NCI-H2171 (cell line): ENCODE measurements at regions not wholly inside any gene's neighbourhood (a gene's known extent, or its start where the extent isn't known, plus 50 kb on each side); places are given as distances from the start of the nearest gene placed in this dataset.
"Not testable (repeated sequence)": the region's sequence is repeated elsewhere in the genome, so short reads cannot be mapped to it uniquely, and the experiment has no call there.

Source experiments
- DNase-seq: peaks from one replicate; lab custom pipeline; 2025; lab: John Stamatoyannopoulos, UW

DNA sequence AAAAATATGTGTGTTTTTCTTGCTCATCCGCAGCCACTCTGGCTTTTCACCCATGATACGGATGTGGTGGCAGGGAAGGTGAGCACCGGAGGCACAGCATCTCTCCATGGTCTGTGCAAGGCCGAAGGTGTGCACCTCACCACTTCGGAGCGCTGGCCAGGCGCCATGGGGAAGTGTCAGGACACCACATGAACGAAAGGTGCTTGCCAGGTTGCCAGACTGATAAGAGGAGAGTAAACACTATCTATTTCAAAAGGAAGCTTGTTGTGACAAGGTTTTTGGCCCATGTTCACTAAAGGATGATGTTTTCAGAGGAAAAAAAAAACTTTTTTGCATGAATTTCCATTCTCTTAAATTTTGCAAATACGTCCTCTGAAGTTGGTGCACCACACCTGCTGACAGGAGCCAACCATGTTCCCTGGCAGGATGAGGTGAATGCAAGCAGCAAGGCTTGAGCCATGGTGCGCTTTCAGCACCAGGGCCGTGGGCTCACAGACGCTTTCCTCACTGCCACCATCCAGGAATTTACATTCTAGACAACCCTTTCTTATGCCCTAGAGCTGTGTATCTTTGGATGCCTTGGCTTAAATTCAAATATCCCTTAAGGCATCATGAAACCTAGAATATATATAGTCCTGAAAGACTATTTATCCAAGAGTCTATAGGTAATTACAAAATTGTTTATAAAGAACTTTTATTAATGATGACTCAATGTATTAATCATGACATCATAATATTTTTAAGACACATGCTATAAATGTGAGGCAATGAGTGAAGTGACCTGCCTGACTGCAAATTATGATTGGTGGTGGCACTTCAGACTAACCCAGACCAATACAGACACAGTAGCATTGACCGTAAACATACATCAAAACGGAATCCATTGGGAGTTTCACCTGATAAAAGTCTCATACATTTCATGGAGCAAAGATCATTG, 234.5 kb downstream of the TFAP2A start:
- no peak for DNase-seq

DNA sequence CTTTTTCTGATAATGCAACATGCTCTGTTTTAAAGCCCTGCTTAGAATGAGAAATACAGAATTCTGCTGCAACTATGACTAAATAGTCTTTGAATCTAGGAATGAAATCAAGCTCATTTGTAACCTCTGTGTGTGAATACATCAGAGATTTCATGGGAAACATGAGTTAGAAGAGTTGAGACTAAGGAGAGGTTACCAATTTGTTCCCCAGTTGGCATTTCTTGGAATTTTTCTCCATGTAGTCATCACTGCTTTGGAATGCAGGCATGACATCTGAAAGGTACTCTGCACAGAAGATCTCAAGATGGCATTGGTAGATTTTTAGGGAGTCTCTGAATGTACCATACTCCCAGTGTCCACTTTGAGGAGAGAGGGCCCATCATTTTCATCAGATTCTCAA, 237.2 kb downstream of the TFAP2A start:
- no peak for DNase-seq

GRCh38 chr6:10175362-10175761, 239.5 kb downstream of the TFAP2A start:
- no peak for DNase-seq

DNA sequence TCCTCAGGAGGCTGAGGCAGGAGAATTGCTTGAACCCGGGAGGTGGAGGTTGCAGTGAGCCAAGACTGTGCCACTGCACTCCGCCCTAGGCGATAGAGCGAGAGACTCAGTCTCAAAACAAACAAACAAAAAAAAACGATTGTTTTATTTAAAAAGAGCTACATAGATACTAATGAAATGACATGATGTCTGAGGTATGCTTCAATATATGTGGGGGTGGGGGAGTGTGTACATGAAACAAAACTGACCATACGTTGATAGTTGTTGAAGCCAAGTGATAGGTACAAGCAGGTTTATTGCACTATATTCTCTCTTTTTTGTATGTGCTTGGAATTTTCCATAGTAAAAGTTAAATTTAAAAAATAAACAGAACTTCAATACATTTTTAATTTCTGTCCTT, 240.1 kb downstream of the TFAP2A start:
- no peak for DNase-seq

DNA sequence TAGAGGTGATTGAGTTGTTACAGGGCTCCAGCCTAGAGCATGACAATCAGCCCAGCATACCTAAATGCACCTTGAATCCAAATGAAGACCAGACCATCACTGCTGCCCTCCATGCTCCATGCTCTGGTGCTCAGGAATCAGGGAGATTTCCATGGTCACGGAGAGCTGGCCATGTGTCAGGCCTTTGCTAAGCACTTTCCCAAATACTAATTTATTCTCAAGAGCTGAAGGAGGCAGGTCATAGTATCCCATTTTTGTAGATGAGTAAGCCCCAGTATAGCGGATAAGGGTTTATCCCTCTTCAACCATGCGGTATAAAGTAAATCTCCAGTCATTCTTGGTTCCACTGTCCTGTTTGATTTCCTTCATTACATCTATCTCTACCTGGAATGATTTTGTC, 240.8 kb downstream of the TFAP2A start:
- DNase-seq, result no peak

- DNase-seq, result not testable (repeated sequence)
These were observed 243.2 kb downstream of the TFAP2A start for GRCh38 chr6:10171706-10172105.

- DNase-seq, result no peak
These were observed 244.1 kb downstream of the TFAP2A start for GRCh38 chr6:10170816-10171215.

- no peak for DNase-seq
These were observed 248.8 kb downstream of the TFAP2A start for GRCh38 chr6:10166031-10166430.

DNA sequence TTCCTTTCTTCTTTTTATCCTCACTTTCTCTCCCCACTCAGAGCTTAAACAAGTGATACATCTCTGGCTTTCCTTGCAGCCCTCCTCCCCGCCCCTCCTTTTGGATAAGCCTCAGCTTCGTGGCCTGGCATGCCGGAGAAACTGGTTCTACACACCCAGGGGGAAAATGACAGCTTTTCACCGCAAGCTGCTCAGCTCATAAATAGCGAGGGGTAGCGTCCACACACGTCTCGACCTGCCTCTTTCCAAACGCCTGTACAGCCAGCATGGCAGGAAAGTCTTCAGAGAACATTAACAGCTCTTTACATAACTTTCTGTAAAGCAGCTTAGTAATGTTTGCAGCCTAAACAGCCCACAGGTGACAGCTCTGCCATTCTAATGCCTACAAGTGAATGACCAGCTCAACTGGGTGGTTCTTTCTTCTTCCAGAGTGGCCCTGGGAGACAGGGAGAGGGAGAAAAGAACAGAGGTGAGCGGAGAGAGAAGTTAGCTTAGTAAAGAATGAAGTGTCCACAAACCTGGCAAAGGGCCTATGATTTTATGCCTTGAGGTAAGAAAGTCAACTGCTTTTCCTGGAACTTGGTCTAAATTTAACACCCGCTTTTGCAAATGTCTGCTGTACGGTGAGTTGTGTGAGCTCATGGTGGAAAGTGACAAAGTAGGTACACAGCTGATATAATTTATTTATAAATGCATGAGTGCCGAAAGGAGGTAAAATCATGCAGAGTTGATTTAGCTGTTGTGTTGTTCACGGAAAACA, 251.5 kb downstream of the TFAP2A start:
- no peak for DNase-seq

DNA sequence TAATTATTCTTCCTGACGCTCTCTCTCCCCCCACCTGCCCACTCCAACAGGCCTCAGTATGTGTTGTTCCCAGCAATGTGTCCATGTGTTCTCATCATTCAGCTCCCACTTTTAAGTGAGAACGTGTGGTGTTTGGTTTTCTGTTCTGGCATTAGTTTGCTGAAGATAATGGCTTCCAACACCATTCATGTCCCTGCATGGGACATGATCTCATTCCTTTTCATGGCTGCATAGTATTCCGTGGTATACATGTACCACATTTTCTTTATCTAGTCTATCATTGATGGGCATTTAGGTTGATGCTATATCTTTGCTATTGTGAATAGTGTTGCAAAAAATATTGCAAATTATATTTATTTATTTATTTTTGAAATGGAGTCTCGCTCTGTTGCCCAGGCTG, 258.0 kb downstream of the TFAP2A start:
- DNase-seq, result no peak

DNA sequence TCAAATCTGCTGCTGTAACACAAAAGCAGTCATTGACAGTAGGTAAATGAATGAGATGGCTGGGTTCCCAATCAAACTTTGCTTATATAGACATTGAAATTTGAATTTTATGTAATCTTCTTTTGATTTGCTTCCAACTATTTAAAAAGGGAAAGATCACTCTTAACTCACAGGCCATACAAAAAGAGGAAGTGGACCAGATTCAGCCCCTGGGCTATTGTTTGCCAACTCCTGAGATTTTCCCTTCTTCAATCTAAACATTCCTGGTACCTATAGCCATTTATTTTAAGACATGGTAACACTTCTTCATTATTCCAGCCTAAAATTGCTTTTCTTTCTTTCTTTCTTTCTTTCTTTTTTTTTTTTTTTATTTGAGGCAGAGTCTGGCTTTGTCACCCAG, 260.6 kb downstream of the TFAP2A start:
- DNase-seq, result no peak

GRCh38 chr6:10151144-10151915, 263.5 kb downstream of the TFAP2A start:
- no peak for DNase-seq

DNA sequence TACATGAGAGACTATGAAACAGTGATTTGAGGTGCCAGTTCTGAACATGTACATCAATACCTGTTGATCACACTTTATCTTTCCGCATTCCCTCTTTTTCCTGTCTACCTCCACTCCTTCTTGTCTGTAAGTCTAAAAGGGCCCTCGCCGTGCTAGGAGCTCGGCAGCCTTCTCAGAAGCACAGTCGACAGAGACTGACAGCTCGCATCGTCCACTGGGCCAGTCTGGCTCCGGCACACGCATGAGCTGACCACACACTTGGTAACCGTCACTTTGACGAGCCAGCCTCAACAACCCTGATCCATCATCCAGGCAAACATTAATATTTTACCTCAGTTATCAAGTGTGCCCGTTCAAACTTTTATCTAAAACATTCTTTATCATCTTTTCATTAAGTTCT, 265.3 kb downstream of the TFAP2A start:
- DNase-seq, result no peak

DNA sequence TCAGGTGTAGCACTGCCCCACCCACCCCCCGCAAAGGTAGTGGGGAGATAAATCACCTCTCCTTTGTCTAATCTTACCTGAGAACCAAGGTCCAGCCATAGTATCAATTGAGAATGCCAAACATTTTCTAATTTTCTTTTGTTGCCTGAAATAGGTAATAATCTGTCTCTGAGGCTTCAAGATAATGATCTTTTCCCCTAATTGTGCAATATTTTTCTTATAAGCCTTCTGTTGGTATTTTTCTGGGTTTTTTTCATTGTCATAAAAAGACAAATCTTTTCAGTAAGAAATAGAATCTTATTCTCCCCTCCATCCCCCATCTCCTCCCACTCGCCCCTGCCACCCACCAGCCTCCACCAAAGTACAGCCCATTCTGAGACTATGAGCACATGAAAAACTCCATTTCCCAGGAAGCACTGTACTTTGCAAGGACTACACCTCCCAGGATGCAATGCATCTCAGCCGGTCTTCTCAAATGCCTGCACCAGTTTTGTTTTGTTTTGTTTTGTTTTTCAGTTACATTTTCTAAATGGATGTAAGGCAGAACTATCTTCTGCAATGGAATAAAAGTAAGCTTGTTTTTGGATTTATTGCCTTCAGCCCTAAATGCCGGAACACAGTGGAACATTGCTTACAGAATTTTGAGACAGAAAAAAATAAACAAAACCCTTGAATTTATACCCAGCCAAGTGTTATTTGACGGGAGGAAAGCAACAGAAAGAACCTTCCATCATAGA, 268.0 kb downstream of the TFAP2A start:
- no peak for DNase-seq

DNA sequence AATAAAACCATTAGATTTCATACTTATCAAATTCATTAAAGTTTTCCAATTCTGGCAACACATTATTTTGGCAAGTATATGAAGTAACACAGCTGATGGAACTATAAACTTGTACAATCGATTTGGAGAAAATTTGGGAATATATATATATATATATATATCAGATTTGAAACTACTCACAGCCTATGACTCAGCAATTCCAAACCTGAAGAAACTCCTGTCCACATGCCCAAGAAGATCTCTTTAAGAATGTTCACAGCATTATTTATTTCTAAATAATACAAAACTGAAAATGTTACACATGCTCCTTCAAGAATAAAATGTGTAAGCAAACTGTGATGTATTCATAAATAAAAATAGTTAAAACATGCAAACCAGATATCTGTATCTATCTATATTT, 270.1 kb downstream of the TFAP2A start:
- DNase-seq, result no peak

DNA sequence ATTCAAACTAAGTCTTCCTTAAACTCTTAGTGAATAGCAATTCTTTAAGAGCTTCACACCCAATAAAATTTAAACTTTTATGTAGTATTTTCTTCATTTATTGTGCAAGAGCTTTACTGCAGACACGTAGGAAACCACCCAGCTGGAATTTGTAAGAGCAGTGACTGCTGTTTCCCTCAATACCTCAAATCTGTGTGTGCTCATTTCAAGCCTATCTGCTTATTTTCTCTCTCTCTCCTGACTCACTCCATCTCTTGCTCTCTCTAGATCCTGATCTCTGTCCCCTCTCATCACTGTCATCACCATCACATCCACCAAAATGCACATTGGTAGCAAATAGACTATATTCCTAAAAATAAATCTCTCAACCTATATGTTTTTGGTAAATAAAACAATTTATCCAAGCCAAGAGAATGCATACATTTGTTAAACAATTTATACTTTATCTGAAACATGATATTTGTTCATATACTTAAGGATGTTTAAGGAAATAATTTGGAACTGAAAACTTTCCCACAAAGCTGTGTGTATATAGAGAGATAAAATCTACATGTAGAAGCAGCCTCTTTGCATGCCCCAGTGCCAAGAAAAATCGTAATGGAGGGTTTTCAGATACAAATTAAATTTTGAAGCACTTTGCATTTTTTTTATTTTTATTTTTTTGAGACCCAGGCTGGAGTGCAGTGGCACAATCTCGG, 273.0 kb downstream of the TFAP2A start:
- DNase-seq, result no peak

DNA sequence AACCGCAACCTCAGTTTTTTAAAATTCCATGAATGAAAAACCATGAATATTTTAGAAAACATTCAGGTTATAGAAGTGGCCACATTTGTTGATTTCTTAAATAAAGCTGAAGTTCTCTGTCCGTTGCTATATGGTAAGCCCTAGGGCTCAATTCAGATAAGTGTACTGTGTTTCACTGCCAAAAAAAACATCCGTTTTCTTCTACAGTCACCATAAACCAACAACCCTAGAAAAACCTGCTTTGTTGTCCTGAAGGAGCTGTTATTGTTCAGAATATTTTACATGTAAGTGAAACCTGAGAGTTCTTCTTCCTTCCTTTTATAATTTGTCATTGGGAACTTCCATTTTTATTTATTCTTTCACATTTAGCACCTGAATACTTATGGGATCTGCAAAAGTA, 274.1 kb downstream of the TFAP2A start:
- no peak for DNase-seq

- no peak for DNase-seq
These were observed 274.7 kb downstream of the TFAP2A start for GRCh38 chr6:10140136-10140535.

- DNase-seq, result no peak
These were observed 276.0 kb downstream of the TFAP2A start for GRCh38 chr6:10138917-10139316.

DNA sequence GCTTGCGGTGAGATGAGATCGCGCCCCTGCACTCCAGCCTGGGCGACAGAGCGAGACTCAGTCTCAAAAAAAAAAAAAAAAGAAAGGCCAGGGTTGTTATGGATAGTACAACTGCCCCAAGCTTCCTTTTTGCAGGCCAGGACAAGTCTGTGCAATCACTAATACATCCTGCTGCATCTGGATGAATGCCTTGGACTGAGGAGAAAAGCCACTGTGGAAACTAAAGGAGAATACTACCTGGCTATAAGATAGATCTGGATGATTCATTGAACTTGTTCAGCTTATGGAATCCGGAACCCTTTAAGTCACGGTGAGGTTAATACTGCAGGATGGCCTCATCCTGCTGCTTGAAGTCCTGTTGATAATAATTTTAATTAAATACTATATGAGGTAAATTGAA, 278.2 kb downstream of the TFAP2A start:
- DNase-seq, result no peak

- not testable (repeated sequence) for DNase-seq
These were observed 280.7 kb downstream of the TFAP2A start for GRCh38 chr6:10134185-10134584.
